Vagina (tissue), 2 donors: ENCODE measurements at regions not wholly inside any gene's neighbourhood (a gene's known extent, or its start where the extent isn't known, plus 50 kb on each side); places are given as distances from the start of the nearest gene placed in this dataset.
A peak's percentile ranks its signal among the peaks of the same experiment; 100 is the strongest.

Experiments used
- DNase-seq, 2 donors: peaks; one replicate each; pipeline ENCODE4 v3.0.0-alpha.2; 2017; ENCODE audit errors: extremely low spot score in 2 of 2
- H3K27ac ChIP-seq: fragments of 200-600 bp; sonication (generic); one replicate; pipeline ENCODE4 v1.5.1; 2019
- H3K27me3 ChIP-seq: fragments of 200-600 bp; sonication (generic); one replicate; pipeline ENCODE4 v1.5.1; 2019
- H3K36me3 ChIP-seq, 2 donors: fragments of 200-600 bp; sonication (generic); one replicate each; pipeline ENCODE4 v1.5.1; 2017 to 2019
- H3K4me1 ChIP-seq: fragments of 200-600 bp; sonication (generic); one replicate; pipeline ENCODE4 v1.5.1; 2019
- H3K4me3 ChIP-seq, 2 donors: fragments of 200-600 bp; sonication (generic); 1 replicate in 1 of 2; 2 replicates in 1 of 2; pipeline ENCODE4 v1.5.1; 2016 to 2019
- H3K9me3 ChIP-seq: fragments of 200-600 bp; sonication (generic); one replicate; pipeline ENCODE4 v1.5.1; 2019
- POLR2A ChIP-seq, 2 donors: fragments of 450-650 bp; IDR thresholded peaks; one replicate each; pipeline ENCODE4 v1.6.1; 2017; ENCODE audit warnings: antibody characterized with exemption in 2 of 2, mild to moderate bottlenecking in 2 of 2, moderate library complexity in 2 of 2
- POLR2AphosphoS5 ChIP-seq, 2 donors: sonication (generic); formaldehyde crosslinking; IDR thresholded peaks; one replicate each; pipeline ENCODE4 v1.9.0; 2017; ENCODE audit warnings: antibody characterized with exemption in 2 of 2, mild to moderate bottlenecking in 2 of 2, low read depth in 1 of 2; ENCODE audit not compliant: insufficient read depth in 1 of 2
- intact Hi-C: fragments of 100-400 bp; cut with DNase I; formaldehyde crosslinking; loops from one replicate; pipeline ENCODE4 v1.15.1; 2023
- TF ChIP-seq, protein P1 (sequence below), 3 experiments: fragments of 450-650 bp in 2 of 3; fragments of 200-600 bp in 1 of 3; sonication (generic) in 1 of 3; IDR thresholded peaks; one replicate each; pipeline ENCODE4 v1.5.1; 2017 to 2019; ENCODE audit warnings: antibody characterized with exemption in 3 of 3, mild to moderate bottlenecking in 2 of 3, moderate library complexity in 2 of 3

DNA sequence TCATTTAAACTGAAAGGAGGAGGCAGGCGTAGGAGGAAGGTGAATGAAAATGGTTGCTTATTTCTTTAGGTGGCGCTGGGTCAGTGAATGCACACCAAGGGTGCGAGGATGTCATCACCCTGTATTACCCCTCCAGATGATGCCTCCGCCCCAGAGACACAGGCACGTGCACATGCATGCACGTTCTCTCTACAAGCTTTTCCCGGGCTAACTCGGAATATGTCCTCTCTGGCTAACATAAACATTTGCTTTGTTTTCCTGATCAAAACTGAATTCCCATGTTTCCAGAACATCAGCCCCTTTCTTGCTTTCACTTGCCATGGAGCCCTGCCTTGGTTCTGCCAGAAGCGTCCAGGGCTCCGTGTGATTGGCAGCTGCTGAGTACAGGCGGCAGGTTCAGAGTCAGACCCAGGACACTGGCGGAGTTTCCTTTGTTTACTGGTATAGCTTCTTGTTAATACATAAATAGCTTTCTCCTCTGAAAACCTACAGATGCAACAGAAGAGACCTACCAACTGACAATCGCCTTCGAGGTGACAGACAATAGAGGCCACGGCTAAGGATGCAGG lies 131.2 kb upstream of the RPS6KA2 start:
- Histone ChIP-seq H3K27ac (no peak overlapping the region), H3K27me3 (no peaks in the 10 kb centered on the region), H3K36me3 (no peaks in the 10 kb centered on the region), H3K9me3 (no peaks in the 10 kb centered on the region), H3K4me3 (peak overlapping the region; percentile 1 to 24), H3K4me1 (peaks cover 13% of the 10 kb centered on the region)
- intact Hi-C loops, result no loop called here
- no peak for TF ChIP-seq POLR2A (IDR thresholded peaks at IDR 0.05)
- no peak for TF ChIP-seq POLR2AphosphoS5 (IDR thresholded peaks at IDR 0.05; ENCODE audit: insufficient read depth in 1 of 2, low read depth in 1 of 2)
- TF ChIP-seq, protein P1, sequence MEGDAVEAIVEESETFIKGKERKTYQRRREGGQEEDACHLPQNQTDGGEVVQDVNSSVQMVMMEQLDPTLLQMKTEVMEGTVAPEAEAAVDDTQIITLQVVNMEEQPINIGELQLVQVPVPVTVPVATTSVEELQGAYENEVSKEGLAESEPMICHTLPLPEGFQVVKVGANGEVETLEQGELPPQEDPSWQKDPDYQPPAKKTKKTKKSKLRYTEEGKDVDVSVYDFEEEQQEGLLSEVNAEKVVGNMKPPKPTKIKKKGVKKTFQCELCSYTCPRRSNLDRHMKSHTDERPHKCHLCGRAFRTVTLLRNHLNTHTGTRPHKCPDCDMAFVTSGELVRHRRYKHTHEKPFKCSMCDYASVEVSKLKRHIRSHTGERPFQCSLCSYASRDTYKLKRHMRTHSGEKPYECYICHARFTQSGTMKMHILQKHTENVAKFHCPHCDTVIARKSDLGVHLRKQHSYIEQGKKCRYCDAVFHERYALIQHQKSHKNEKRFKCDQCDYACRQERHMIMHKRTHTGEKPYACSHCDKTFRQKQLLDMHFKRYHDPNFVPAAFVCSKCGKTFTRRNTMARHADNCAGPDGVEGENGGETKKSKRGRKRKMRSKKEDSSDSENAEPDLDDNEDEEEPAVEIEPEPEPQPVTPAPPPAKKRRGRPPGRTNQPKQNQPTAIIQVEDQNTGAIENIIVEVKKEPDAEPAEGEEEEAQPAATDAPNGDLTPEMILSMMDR (IDR thresholded peaks at IDR 0.05), result no peak
- DNase-seq, result no peak

DNA sequence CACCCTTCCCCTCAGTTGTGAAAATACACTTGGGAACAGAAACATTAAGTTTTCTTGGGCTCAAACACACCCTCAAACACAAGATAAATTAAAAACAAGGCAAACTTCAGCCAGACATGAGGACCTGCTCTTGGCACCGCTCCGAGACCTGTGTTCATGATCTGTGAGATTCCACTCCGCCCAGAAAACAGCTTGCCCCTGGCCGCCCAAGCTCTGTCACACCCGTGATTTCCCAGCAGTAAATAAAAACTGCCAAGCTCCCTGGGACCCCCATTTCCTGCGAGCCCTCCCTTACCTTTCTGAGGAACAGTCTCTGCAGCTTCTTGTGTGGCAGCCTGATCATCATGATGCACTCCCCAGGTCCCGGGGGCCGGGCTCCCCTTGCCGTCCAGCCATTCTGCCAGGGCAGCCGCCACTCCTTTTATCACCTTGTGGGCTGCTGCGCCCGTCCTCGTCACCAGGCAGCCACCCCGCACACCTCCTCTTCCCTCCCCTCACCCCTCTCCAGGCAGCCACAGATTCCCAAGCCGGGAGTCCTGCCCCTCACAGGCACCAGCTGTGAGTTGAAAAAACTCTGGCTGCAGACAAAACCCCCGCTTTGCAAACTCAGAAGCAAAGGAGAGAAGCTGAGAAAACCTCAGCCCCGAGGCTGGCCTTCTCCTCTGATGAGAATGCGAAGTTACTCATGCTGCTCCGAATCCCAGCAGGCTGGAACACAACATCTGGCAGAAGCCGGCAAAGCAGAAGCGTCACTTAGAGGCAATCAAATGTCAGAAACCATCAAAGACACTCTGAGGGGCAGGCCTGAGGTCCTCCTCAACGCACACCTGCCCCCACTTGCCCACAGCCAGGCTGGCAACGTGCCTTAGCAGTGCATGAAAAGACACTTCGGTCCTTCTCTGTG lies 130.4 kb upstream of the RPS6KA2 start:
- DNase-seq, result no peak
- Histone ChIP-seq H3K9me3 (no peaks in the 10 kb centered on the region), H3K36me3 (no peaks in the 10 kb centered on the region), H3K4me1 (peaks cover 13% of the 10 kb centered on the region), H3K27ac (no peak overlapping the region), H3K27me3 (no peaks in the 10 kb centered on the region), H3K4me3 (peak overlapping the region; percentile 1 to 24)
- intact Hi-C loops, result no loop called here
- TF ChIP-seq POLR2A (IDR thresholded peaks at IDR 0.05), result no peak
- TF ChIP-seq POLR2AphosphoS5 (IDR thresholded peaks at IDR 0.05; ENCODE audit: insufficient read depth in 1 of 2, low read depth in 1 of 2), result no peak
- TF ChIP-seq, protein P1 (IDR thresholded peaks at IDR 0.05), result no peak

DNA sequence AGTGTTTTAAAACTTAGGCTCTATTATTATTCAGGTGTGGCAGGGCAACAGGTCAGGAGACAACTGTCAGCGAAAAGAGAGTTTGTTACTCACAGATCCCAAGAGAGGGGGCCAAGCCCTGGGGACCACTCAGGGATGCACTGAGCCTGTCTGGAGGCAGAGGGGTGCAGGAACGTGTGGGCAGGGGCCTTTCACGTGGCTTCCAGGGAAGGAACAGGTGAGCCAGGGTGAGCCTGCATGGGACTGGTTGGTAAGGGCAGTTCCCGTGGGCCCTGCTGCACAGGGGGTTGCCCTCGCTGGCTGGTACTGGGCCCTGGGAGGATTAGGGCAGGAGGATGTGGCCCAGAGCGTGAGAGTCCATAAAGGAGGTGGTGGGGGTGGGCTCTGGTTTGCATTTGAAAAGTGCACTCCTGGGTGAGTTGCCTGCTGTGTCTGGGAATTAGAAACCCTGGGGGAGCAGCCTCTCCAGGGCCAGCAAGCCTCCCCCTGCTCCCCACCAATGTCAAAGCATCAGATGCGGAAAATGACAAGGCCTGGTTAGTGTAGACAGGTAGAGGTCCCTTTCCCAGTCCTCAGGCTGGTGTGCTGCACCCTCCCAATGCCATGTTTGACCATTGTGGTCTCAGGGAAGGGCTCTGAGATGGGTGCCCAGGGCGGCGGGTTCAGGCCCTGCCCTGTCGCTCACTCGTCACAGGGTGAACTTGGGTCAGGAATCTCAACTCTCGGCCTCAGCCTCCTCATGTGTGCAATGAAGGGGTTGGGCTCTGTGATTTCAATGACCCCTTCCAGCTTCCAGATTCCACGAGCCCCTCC lies 127.4 kb upstream of the RPS6KA2 start:
- no peaks in the 10 kb centered on the region for H3K9me3 ChIP-seq
- no peak overlapping the region for H3K4me3 ChIP-seq
- no peaks in the 10 kb centered on the region for H3K36me3 ChIP-seq
- no peak overlapping the region for H3K27ac ChIP-seq
- H3K4me1 ChIP-seq, result peaks cover 13% of the 10 kb centered on the region
- no peaks in the 10 kb centered on the region for H3K27me3 ChIP-seq
- no peak for DNase-seq
- intact Hi-C loops, result no loop called here
- TF ChIP-seq POLR2AphosphoS5 (IDR thresholded peaks at IDR 0.05; ENCODE audit: insufficient read depth in 1 of 2, low read depth in 1 of 2) (no peak), POLR2A (IDR thresholded peaks at IDR 0.05) (no peak)
- TF ChIP-seq, protein P1 (IDR thresholded peaks at IDR 0.05), result no peak

DNA sequence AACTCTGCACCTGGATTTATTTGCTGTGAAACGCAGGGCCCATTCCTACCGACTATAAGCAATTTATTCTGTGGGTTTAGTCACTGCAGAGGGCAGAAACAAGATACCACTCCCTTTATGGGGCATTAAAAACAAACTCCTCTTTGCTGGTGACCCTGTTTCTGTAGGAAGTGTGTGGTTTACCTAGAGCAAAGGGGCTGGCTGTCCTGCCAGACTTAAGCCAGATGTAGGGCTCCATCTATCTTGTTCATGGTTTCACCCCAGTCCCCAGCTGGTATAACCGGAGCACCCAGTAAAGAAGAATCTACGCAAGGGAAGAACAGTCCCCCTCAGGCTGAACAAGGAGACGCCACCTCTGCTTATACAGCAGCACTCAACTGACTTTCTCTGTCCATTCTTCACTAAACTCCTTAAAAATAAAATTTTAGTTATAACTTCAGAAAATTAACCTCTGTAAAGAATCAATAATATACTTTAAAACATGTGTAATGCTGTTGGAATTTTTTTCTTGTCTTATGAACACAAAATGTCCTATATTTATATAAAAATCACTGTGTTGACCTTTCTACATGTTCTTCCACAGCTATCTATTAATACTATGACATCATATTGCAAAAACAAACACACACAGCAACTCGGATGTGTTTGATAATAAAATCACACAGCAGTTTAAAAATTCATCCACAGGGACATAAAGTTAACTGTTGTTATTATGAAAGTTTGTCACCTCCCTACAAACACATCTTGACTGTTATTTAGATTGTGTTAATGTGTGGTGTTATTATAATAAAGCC lies 126.1 kb upstream of the RPS6KA2 start:
- H3K27me3 ChIP-seq, result no peaks in the 10 kb centered on the region

DNA sequence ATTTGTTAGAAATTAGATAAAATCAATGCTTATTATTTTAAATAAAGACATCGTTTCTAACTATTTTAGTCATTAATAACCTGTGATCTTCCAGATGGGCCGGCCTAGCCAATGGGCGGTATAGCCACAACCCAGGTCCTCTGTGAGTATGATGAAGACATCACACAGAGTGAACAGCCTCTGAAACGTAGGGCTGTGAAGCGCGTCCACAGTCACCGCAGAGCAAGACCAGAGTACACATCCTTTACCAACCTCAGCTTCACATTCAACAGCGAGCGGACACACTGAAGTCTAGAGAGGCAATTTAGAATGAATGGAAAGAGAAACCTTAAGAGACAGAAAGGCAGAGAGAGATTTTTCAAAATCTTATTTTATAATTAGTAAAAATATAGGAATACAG lies 125.0 kb upstream of the RPS6KA2 start:
- intact Hi-C loops, result no loop called here
- H3K4me1 ChIP-seq, result no peaks in the 10 kb centered on the region
- no peak for DNase-seq
- TF ChIP-seq POLR2A (IDR thresholded peaks at IDR 0.05) (no peak), POLR2AphosphoS5 (IDR thresholded peaks at IDR 0.05; ENCODE audit: insufficient read depth in 1 of 2, low read depth in 1 of 2) (no peak)
- TF ChIP-seq, protein P1 (IDR thresholded peaks at IDR 0.05), result no peak
- no peaks in the 10 kb centered on the region for H3K36me3 ChIP-seq
- H3K27me3 ChIP-seq, result no peaks in the 10 kb centered on the region
- no peaks in the 10 kb centered on the region for H3K9me3 ChIP-seq
- H3K4me3 ChIP-seq, result no peak overlapping the region
- no peak overlapping the region for H3K27ac ChIP-seq

More for the DNA sequence above, 126.1 kb upstream of the RPS6KA2 start:
- Histone ChIP-seq H3K4me3 (no peak overlapping the region), H3K4me1 (peaks cover 9% of the 10 kb centered on the region), H3K27ac (no peak overlapping the region), H3K36me3 (no peaks in the 10 kb centered on the region), H3K9me3 (no peaks in the 10 kb centered on the region)
- no peak for DNase-seq
- intact Hi-C loops, result no loop called here
- TF ChIP-seq POLR2AphosphoS5 (IDR thresholded peaks at IDR 0.05; ENCODE audit: insufficient read depth in 1 of 2, low read depth in 1 of 2), result no peak
